Activated CD4-positive, alpha-beta T cell treated with anti-CD3 and anti-CD28 coated beads, Interleukin-2, Interleukin-6, amounts not matched to agents 100 ng/mL and 50 ng/mL, durations not matched to agents 16 hours and 8 hours (primary cell): ENCODE measurements at regions not wholly inside any gene's neighbourhood (a gene's known extent, or its start where the extent isn't known, plus 50 kb on each side); places are given as distances from the start of the nearest gene placed in this dataset.
"Not testable (repeated sequence)": the region's sequence is repeated elsewhere in the genome, so short reads cannot be mapped to it uniquely, and the experiment has no call there.

Experiments
- DNase-seq: peaks from one replicate; pipeline ENCODE4 v3.0.0-alpha.2; 2020

DNA sequence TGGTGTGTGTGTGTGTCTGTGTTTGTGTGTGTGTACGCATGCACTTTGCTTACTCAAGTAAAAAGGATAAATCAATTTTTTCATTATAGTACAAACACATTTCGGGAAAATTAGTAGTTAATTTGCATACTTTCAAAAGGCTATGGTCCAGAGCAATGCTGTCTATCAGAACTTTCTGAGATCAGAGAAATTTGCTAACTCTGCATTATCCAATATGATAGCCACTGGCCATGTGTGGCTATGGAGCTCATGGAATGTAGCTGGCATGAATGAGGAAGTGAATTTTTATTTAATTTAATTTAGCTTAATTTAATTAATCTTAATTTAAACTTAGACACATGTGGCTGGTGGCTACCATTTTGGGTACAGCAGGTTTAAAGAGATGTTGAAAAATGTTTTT is 289.6 kb downstream of the MAT2B start:
- DNase-seq, result no peak

DNA sequence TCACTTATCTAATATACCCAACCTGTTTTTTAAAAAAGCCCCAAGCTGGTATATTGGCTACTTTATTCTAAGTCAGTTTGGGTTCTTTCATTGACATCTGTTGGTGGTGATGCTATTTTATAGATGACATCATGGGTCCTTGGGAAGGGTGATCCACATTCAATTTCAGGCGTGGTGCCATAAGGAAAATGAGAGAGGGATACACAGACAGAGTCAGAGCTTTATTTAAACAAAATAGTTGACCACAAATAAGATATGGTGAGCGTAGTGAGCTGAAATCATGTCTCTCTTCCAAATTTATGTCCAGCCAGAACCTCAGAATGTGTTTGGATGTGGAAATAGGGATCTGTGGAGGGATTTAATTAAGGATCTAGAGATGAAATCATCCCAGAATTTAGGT is 302.4 kb downstream of the MAT2B start:
- no peak for DNase-seq

DNA sequence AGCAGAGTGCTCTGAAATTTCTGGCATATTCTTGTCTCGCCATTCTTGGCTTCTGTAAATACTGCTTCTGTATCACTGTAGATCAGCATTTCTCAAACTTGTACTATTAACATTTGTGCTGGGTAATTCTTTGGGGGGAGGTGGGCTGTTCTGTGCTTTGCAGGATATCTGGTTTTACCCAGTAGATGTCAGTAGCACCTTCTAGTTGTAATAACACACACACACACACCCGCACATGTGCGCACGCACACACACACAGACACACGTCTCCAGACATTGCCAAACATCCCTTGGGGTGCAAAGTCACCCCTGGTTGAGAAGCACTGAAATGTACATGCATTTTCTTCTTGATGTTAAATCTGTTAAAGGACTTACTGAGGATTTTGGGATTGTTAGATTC is 304.1 kb downstream of the MAT2B start:
- DNase-seq, result no peak

DNA sequence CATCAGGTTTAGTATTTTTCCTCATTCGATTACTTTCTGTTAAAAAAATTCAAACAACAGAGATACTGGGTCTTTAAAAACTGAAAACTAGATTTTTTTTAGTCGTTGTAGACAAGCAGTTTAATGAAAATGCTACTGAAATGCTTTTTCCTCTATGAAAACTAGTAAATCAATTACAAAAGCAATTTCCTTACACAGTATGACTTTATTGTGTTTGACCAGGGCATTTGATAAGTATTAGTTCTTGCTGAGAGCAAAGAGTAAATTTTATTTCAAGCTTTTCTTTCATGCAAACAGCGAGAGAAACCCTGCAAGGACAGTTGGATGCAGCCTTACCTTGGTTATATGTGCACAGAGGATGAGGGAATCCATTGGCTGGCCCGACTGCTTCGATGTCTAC is 308.5 kb downstream of the MAT2B start:
- no peak for DNase-seq

DNA sequence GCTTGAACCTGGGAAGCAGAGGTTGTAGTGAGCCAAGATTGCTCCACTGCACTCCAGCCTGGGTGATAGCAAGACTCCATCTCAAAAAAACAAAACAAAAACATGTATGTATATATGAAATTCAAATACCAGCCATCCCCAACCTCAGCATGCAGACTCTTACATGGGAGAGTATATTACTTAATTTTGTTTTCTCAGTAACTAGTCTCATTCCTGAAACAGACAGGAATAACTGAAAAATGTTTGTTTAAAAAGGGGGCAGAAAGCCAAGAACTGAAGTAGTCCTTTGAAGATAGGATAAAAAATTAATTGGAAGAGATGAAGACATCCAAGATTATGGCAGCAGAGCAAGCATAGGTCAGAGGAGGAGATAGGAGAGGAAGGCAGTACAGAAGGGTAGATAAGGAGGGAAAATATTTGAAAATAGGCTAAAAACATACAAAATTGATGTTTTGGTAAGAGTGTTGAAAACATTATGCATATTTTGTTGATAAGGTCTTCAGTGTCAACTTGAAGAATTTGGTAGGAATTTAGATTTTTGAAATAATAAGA is 309.9 kb downstream of the MAT2B start:
- no peak for DNase-seq

DNA sequence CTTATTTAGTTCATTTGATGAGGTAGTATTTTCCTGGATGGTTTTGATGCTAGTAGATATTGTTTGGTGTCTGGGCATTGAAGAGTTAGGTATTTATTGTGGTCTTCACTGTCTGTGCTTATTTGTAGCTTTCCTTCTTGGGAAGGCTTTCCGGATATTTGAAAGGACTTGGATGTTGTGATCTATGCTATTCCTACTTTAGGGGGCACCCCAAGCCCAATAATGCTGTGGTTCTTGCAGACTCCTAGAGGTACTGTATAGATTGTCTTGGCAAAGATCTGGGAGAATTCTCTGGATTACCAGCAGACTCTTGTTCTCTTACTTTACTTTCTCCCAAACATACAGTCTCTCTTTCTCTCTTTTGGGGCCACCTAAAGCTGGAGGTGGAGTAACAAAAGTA is 315.7 kb downstream of the MAT2B start:
- DNase-seq, result no peak

DNA sequence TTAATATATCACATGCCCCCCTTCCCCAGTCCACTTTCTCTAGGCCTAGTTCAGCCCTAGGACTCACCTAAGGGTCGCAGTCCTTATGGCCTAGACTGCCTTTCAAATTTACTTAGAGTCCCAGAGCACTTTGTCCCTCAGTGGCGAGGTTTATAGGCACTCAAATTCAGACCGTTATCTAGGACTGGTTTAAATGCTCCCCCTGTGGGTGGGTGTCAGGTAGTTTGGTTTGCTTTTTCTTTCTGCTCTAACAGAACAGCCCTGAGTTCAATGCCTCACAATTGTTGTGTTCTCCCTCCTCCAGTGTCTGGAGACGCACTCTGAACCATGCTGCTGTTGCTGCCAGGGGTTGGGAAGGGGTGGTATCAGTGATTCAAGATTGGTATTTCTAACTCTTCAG is 317.1 kb downstream of the MAT2B start:
- no peak for DNase-seq

DNA sequence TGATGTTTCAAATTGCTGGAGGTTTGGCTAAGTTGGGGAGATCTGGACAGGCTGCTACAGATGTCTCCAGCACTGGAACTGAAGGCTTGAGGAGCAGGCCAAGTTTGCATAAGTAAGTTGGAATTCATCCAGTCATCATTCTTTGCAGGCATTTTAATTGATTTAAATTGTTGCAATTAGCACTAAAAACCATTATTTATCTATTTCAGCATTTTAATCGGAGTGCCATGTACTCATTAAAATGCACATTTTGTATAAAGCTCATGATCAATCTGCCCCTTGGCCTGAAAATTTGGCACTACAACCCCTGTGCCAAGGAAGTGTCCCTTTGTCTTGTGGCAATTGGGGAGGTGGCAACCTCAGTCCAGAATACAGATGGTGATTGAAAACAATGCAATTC is 320.2 kb downstream of the MAT2B start:
- no peak for DNase-seq

DNA sequence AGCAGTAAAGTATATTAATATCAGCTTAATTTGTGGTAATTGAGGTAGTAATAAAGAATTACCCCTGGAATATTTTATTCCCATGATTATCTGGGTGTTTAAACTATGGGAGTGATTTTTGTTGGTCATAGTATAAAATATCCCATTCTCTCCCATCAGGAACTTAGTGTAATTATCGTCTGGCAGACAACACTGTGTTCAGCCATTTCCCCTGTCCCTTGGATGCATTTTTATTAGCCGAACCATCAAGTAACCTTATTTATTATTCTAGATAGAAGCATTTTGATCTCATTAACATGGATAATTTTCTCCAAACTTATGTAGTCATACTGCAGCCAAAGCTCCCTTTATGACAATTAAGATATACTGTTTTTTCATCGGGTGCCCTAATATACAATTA is 320.8 kb downstream of the MAT2B start:
- no peak for DNase-seq

DNA sequence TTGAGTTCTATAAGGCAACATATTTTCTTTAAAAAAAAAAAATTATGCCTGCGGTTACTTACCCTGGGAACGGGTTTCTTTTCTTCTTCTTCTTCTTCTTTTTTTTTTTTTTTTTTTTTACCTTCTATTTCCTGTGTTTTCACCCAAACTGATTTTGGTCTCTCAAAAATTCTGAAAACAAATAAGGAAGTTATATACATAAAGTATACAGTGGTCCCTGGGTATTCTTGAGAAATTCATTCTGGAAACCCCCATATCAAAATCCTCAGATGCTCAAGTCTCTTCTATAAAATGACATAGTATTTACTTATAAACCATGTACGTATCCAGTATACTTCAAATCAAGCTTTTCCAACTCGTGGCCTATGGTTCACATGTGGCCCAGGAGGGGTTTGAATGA is 326.7 kb downstream of the MAT2B start:
- no peak for DNase-seq

DNA sequence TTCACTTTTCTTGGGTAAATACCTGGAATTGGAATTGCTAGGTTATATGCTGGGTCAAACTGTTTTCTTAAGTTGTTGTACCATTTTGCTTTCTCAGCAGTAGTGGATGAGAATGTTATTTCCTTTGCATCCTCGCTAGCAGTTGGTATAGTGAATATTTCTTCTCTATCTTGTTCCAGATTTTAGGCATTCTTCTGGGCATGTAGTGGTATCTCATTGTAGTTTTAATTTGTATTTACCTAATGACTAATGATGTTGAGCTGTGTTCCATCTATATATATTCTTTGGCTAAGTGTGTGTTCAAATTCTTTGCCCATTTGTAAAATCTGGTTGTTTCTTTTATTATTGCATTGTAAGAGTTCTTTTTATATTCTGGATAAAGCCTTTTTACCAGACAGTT is 333.3 kb downstream of the MAT2B start:
- no peak for DNase-seq

DNA sequence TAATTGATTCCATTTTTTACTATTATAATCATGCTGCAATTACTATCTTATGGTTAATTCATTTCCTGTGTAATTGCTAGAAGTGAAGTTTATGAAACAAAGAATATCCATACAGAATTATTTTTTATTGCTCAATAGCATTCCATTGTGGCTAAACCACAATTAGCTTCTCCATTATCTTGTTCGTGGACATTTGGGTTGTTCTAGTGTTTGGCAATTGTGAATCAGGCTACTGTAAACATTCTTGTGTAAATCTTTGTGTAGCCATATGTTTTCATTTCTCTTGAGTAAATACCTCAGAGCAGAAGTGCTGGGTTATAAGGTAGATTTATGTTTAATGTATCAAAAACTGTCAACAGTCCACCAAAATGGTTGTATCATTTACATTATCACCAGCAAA is 341.1 kb downstream of the MAT2B start:
- no peak for DNase-seq

DNA sequence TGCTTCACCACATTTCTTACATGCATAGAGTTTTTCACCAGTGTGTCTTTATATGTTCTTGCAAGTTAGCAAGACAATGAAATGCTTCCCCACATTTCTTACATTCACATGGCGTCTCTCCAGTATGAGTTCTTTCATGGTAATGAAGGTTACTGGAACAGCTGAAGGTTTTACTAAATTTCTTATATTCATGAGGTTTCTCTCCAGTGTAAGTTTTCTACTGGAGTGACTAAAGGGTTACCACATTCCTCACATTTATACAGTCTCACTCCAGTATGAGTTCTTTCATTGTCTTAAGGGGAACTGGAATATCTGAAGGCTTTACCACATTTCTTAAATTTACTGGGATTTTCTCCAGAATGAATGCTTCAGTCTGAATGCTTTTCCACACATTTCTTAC is 350.3 kb downstream of the MAT2B start:
- no peak for DNase-seq

DNA sequence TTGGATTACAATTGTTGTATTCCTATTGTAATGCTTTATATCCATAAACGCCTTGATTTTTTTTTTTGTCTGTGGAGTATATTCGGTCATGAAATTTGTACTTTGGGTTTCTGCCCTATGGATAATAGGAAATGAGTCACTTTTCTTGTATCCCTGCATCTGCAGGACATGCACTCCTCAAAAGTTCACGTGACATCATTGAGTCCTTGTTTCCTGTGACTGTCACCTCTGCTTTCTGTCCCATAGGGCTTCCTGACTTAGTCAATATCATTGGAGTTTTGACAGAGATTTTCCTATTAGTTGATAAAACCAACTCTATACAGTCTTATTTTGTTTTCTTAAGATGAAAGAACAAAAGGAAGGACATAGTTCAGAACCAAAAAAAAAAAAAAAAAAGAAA is 356.3 kb downstream of the MAT2B start:
- no peak for DNase-seq

DNA sequence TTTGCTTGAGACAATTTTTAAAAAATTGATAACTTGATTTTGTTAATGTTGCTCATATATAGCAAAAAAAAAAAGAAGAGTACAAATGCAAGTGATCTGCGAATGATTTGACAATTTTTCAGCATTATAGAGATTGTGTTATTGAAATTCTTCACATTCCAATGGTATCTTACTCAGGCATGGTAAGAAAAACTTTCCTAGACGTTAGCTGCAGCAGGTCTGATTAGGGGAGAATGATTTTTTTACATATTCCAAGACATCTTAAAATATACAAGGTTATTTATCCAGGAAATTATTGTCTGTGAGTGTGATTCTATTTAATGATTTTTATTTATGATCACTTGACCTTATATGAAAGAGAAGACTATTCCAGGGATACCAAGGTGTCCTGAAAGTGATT is 361.9 kb downstream of the MAT2B start:
- DNase-seq, result no peak

DNA sequence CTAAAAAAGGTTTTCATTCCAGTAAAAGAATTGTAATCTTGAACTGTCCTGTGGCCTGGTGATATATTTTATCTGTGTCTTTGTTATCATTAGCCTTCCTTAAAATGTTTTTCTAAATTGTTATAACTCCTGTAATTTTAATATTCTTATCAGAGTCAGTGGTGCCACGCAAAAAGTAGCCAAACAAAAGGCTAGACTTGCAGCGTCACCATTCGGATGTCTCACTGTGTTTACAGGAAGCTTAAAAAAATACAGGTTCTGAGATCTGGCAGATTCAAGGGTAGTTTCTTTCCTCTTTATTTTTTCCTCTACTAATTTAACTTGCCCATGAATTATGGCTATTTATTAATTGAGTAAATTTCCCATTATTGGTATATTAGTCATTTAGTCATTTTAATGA is 362.3 kb downstream of the MAT2B start:
- DNase-seq, result no peak

DNA sequence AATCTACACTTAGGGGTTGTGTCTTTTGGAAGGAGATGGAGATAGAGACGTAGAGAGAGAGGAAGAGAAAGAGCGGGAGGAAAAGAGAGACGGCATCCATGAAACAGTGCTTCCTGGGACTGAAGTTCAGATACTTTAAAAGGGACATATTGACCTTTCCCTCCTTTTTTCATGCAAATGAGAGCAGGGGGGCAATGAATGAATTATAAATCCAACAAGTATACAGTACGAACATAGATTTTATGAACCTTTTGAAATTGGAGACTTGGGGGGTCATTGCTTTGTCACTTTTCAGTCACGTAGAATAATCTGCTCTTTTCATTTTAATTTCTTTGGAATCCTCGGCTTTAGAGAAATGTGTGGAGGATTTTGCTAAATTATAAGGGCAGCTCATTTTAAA is 364.2 kb downstream of the MAT2B start:
- DNase-seq, result no peak

DNA sequence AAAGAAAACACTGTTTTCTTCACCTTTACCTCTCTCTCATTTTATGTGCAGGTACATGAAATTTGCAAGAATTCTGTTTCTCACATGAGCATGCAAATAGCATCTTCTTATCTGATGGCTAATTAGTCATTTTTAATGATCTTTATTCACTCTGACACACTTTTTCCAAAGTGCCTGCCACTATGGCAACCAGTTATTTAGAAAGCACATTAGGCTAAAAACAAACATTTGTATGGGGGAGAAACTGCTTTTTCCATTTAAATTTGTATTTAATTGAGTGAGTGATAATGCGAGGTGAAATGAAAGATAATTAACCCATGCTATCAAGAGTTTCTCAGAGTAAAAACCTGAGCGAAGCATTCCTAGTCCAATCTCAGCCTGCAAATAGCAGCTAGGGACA is 365.0 kb downstream of the MAT2B start:
- no peak for DNase-seq

DNA sequence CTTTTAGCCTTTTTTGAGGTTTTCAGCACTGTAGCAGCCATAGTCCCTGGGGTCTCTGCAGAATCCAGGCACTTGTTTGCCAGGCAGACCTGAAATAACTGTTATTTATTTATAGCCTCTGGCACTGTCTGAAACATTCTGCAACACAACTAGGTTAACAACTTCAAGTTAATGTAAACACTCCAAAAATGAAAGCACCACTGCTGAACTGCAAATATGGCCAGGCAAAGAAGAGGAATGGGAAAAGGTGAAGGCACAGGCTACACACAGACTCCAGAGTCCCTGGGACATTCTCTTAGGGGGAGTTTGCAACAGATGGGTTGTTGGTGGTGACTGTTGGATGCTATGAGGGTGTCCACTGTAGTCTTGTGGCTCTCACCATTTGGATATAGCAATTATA is 369.0 kb downstream of the MAT2B start:
- DNase-seq, result no peak

DNA sequence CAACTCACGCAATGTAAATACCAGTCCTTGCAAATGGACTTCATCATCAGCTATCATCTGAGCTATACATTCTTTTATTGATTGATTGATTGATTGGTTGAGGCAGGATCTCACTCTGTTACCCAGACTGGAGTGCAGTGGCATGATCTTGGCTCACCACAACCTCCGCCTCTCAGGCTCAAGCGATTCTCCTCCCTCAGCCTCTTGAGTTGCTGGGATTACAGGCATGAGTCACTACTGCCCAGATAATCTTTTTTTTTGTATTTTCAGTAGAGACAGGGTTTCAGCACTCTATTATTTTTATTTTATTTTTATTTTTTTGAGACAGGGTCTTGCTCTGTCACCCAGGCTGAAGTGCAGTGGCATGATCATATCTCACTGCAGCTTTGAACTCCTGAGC is 369.5 kb downstream of the MAT2B start:
- DNase-seq, result not testable (repeated sequence)

DNA sequence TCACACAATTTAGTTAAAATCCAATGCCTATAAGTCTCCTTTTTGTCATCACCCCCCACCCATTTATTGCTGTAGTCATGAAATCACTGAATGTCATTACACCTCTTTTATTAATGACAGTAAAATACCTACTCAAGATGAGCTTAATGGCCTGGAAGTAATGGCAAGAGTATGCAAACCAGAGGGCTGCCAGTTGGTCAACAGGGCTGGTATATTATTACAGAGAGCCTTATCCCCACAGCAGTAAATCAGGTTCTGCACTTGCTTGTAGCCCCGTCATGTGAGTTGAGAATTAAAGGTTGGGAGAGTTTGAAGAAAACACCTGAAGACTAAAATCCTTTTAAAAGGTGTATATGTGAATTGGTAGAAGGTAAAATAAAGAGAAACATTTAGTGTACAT is 372.4 kb downstream of the MAT2B start:
- no peak for DNase-seq

DNA sequence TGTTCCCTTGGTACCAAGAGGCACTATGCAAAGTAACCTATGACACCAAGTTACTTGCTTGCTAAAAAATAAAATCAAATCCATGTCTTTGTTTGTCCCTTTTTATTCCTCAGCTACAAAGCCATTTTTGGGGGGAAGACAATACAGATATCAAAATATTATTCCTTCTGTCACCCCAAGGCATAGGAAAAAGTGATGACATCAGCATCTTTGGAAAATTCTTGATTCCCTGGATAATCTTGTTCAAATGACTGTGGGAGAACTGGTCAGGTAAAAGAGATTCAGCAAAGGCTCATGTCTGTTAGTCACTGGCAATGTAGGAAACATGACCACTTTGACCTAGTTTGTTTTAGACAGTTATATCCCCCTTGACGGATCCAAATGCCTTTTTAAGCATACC is 373.1 kb downstream of the MAT2B start:
- DNase-seq, result no peak

DNA sequence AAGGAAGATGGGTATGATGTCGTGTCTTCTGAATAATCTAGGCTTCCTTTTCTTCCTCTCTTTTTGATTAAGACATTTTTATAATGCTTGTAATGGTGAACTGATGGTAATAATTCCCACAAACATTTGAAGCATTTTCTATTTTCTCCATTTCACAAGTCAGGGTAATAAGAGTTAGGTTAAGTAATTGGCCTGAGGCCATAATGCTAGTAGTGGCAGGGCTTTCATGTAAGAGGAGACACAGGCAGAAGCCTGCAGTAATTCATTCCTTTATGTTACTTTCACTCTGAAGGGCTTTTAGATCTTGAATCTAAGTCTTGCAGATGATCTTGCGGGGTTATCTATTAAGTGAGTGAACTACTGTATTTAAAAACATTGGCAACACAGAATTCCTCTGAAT is 374.9 kb downstream of the MAT2B start:
- DNase-seq, result no peak

DNA sequence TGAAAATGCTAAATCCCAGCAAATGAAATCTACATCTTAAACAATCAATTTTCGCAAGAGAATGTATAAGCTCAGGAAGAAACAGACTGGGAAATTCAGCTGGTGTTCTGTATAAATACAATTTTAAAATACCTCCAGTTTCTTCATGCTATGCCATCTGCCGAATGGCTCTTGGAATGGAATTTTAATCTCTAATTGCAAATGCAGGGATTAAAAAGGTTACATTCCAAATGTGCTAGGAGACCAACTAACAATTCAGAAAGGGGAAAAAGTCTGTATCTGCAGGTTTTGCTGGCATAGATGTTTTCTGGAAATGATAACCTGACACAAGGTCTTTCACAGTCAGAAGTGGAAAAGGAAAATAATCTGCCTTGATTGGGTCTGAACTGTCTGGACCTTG is 379.7 kb downstream of the MAT2B start:
- no peak for DNase-seq

DNA sequence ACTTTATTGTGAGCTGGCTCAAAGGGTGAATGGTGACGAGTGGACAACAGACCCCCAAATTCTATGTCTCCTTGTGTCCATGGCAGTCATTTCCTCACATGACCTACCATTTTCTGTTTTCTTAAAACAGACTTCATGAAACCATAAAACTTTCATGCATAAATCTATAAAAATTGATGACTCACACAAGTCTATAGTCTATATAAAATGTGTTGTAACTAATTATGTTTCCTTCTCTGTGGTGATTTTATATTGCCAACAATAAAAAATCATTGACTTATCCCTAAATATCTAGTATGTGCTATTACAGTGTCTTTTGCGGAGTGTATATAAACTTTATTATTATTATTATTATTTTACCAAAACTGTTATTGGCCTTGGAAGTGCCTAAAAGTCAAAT is 382.4 kb downstream of the MAT2B start:
- no peak for DNase-seq

DNA sequence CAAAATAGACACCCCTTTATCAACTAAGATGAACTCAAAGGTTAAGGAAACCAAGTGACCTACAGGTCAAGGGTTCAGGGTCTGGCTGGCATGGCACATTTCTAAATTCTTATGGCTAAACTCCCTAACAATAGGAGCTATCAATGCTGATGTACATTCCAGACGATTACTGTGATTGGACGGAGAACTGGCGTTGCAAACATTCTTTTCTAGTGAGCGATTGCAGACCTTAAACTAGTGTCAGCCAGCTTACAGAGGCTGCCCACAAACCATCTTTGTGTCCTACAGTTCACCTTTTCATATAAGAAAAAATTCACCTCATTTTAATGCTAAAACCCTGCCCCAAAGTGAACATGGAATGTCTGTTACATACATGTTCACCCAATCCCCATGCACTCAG is 382.9 kb downstream of the MAT2B start:
- no peak for DNase-seq
